H1 (cell line): ENCODE measurements at regions not wholly inside any gene's neighbourhood (a gene's known extent, or its start where the extent isn't known, plus 50 kb on each side); places are given as distances from the start of the nearest gene placed in this dataset.

Source experiments
- BRCA1 ChIP-seq: IDR thresholded peaks from 2 replicates; pipeline ENCODE4 v1.6.1; 2012; ENCODE audit warnings: low read depth, low read length, improper control_type of control experiment
- CREB1 ChIP-seq: IDR thresholded peaks from 2 replicates; pipeline ENCODE4 v1.6.1; 2012; ENCODE audit warnings: inconsistent platforms
- EP300 ChIP-seq, 2 experiments: IDR thresholded peaks; 1 replicate in 1 of 2; 2 replicates in 1 of 2; pipeline ENCODE4 v1.6.1; 2011 to 2012; ENCODE audit warnings: low read depth in 2 of 2, low read length in 2 of 2, mild to moderate bottlenecking in 2 of 2, borderline replicate concordance in 1 of 2, inconsistent platforms in 1 of 2, moderate library complexity in 1 of 2
- EZH2 ChIP-seq: fragments of 200-600 bp; sonication (generic); IDR thresholded peaks from 2 replicates; pipeline ENCODE4 v1.7.1; 2012; ENCODE audit warnings: low read depth, mild to moderate bottlenecking, moderate library complexity, low read length, inconsistent platforms; ENCODE audit not compliant: severe bottlenecking
- JUN ChIP-seq: IDR thresholded peaks from 2 replicates; pipeline ENCODE4 v1.6.1; 2011; ENCODE audit warnings: low read depth, mild to moderate bottlenecking, improper control_type of control experiment, low read length
- JUND ChIP-seq: IDR thresholded peaks from 2 replicates; pipeline ENCODE4 v1.6.1; 2011; ENCODE audit warnings: mild to moderate bottlenecking, improper control_type of control experiment, low read length
- PHF8 ChIP-seq: fragments of 200-600 bp; sonication (generic); conservative IDR thresholded peaks from 2 replicates; pipeline ENCODE4 v1.7.1; 2012; ENCODE audit warnings: low read depth, mild to moderate bottlenecking, inconsistent platforms, low read length, moderate library complexity
- RFX5 ChIP-seq: IDR thresholded peaks from 2 replicates; pipeline ENCODE4 v1.6.1; 2011; ENCODE audit warnings: low read depth, low read length, improper control_type of control experiment, borderline replicate concordance
- SIX5 ChIP-seq: IDR thresholded peaks from 2 replicates; pipeline ENCODE4 v1.6.1; 2011; ENCODE audit warnings: mild to moderate bottlenecking, low read depth, low read length
- TF ChIP-seq, protein P1 (sequence below), 3 experiments: IDR thresholded peaks; 1 replicate in 2 of 3; 2 replicates in 1 of 3; pipeline versions ENCODE4 v1.5.1 to v1.6.1; 2011; ENCODE audit warnings: low read length in 3 of 3, mild to moderate bottlenecking in 3 of 3, inconsistent platforms in 2 of 3, low read depth in 1 of 3, moderate library complexity in 1 of 3; ENCODE audit not compliant: insufficient read depth in 1 of 3; ENCODE audit errors: control extremely low read depth in 1 of 3

- TF ChIP-seq EP300 (IDR thresholded peaks at IDR 0.05; ENCODE audit: borderline replicate concordance in 1 of 2, low read depth in 2 of 2, low read length in 2 of 2) (no peak), JUN (no peak), BRCA1 (no peak), EZH2 (no peak), PHF8 (no peak), SIX5 (no peak), RFX5 (no peak), CREB1 (no peak), JUND (no peak)
- TF ChIP-seq, protein P1, sequence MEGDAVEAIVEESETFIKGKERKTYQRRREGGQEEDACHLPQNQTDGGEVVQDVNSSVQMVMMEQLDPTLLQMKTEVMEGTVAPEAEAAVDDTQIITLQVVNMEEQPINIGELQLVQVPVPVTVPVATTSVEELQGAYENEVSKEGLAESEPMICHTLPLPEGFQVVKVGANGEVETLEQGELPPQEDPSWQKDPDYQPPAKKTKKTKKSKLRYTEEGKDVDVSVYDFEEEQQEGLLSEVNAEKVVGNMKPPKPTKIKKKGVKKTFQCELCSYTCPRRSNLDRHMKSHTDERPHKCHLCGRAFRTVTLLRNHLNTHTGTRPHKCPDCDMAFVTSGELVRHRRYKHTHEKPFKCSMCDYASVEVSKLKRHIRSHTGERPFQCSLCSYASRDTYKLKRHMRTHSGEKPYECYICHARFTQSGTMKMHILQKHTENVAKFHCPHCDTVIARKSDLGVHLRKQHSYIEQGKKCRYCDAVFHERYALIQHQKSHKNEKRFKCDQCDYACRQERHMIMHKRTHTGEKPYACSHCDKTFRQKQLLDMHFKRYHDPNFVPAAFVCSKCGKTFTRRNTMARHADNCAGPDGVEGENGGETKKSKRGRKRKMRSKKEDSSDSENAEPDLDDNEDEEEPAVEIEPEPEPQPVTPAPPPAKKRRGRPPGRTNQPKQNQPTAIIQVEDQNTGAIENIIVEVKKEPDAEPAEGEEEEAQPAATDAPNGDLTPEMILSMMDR (IDR thresholded peaks at IDR 0.05; ENCODE audit: control extremely low read depth in 1 of 3, insufficient read depth in 1 of 3, low read depth in 1 of 3, low read length in 3 of 3) = peak in 2 of 3 experiments; percentile 36 to 55; a peak in 2 of 4 replicates
These were observed 1531.7 kb upstream of the SPRY2 start for GRCh38 chr13:81872581-81872980.
